Thyroid gland (tissue), 4 donors: ENCODE measurements at regions not wholly inside any gene's neighbourhood (a gene's known extent, or its start where the extent isn't known, plus 50 kb on each side); places are given as distances from the start of the nearest gene placed in this dataset.

Experiments
- DNase-seq, 2 donors: peaks; one replicate each; pipeline ENCODE4 v3.0.0-alpha.2; 2019
- H3K27ac ChIP-seq, 3 donors: fragments of 200-600 bp; sonication (generic); 1 replicate in 2 of 3; 2 replicates in 1 of 3; pipeline ENCODE4 v1.5.1; 2016 to 2019; ENCODE audit warnings: mild to moderate bottlenecking in 1 of 3, moderate library complexity in 1 of 3
- H3K27me3 ChIP-seq: fragments of 200-600 bp; sonication (generic); one replicate; pipeline ENCODE4 v1.5.1; 2019
- H3K36me3 ChIP-seq, 2 donors: fragments of 200-600 bp; sonication (generic); one replicate each; pipeline ENCODE4 v1.5.1; 2016 to 2019
- H3K4me1 ChIP-seq, 2 donors: fragments of 200-600 bp; sonication (generic); one replicate each; pipeline ENCODE4 v1.5.1; 2017 to 2019
- H3K4me3 ChIP-seq, 3 donors: fragments of 200-600 bp; sonication (generic); replicated peaks in 1 of 3; 1 replicate in 2 of 3; 2 replicates in 1 of 3; pipeline ENCODE4 v1.5.1; 2016; ENCODE audit warnings: mild to moderate bottlenecking in 1 of 3
- H3K9me3 ChIP-seq: fragments of 200-600 bp; sonication (generic); one replicate; pipeline ENCODE4 v1.5.1; 2017
- POLR2A ChIP-seq, 2 donors: fragments of 450-650 bp; IDR thresholded peaks; one replicate each; pipeline ENCODE4 v1.6.1; 2017; ENCODE audit warnings: antibody characterized with exemption in 2 of 2, mild to moderate bottlenecking in 2 of 2, moderate library complexity in 1 of 2
- WGBS, 2 donors: methylation state at CpG; one replicate each; pipeline ENCODE4 v1.1.5; 2017; 5-methylcytosine and 5-hydroxymethylcytosine counted together
- intact Hi-C: fragments of 100-400 bp; cut with DNase I; formaldehyde crosslinking; loops from one replicate; pipeline ENCODE4 v1.15.1; 2023
- TF ChIP-seq, protein P1 (sequence below), 6 experiments: fragments of 200-600 bp in 3 of 6; fragments of 450-650 bp in 3 of 6; sonication (generic) in 3 of 6; IDR thresholded peaks; one replicate each; pipeline ENCODE4 v1.5.1; 2016 to 2019; ENCODE audit warnings: antibody characterized with exemption in 6 of 6, mild to moderate bottlenecking in 2 of 6, inconsistent platforms in 1 of 6, moderate library complexity in 1 of 6

DNA sequence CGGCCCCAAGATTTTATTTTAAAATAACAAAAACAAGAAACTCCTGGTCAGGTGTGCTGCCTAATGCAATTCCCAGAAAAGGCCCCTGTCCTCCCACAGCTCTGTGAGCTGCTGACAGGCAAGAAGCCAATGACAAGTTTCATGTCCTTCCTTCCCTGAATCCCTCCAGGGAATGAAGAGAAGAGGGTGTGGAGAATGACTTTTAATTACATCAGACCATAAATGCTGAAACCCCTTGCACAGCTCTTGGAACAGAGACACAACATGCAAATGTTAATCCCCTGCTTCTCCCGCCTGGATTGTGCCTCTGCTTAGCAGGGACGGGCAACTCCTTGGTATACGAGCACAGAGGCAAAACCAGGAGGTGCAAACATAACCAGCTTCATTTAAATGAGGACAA lies 228.1 kb upstream of the CAMK1G start:
- TF ChIP-seq, protein P1, sequence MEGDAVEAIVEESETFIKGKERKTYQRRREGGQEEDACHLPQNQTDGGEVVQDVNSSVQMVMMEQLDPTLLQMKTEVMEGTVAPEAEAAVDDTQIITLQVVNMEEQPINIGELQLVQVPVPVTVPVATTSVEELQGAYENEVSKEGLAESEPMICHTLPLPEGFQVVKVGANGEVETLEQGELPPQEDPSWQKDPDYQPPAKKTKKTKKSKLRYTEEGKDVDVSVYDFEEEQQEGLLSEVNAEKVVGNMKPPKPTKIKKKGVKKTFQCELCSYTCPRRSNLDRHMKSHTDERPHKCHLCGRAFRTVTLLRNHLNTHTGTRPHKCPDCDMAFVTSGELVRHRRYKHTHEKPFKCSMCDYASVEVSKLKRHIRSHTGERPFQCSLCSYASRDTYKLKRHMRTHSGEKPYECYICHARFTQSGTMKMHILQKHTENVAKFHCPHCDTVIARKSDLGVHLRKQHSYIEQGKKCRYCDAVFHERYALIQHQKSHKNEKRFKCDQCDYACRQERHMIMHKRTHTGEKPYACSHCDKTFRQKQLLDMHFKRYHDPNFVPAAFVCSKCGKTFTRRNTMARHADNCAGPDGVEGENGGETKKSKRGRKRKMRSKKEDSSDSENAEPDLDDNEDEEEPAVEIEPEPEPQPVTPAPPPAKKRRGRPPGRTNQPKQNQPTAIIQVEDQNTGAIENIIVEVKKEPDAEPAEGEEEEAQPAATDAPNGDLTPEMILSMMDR (IDR thresholded peaks at IDR 0.05): no peak
- TF ChIP-seq POLR2A (IDR thresholded peaks at IDR 0.05): no peak
- peaks cover 6 to 8% of the 10 kb centered on the region in 2 donors for H3K4me1 ChIP-seq
- H3K9me3 ChIP-seq: no peaks in the 10 kb centered on the region
- DNase-seq: no peak
- no peaks in the 10 kb centered on the region for H3K27me3 ChIP-seq
- no peaks in the 10 kb centered on the region for H3K36me3 ChIP-seq
- intact Hi-C loops: loop anchor here (10.0 kb wide), 1 partner anchor 151 kb away; no protein-coding TSS in a partner anchor
- H3K27ac ChIP-seq: no peak overlapping the region
- no peak overlapping the region for H3K4me3 ChIP-seq
- WGBS, 2 donors: 65 to 75% methylated on average over 4 of the region's 4 CpGs

DNA sequence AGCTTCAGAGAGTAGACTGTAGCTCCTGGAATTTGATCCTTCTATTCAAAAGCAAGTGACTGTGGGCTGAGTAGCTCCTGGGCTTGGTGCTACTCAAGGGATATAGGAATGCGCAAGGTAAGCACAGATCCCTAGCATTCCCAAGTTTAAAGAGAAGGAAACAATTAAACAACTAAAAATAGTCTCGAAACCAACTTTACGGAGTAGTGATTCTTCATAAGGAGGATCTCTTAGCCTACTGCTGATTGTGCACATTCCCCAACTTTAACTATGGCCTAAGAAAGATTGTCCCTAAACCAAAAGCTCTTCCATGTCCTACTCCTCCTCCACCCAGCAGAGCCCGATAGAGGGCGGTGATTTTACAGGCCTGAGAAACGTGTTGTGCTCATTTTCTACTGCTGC lies 226.5 kb upstream of the CAMK1G start:
- Histone ChIP-seq H3K4me1 (peaks cover 6 to 8% of the 10 kb centered on the region in 2 donors), H3K36me3 (no peaks in the 10 kb centered on the region), H3K27ac (no peak overlapping the region), H3K9me3 (no peaks in the 10 kb centered on the region), H3K27me3 (no peaks in the 10 kb centered on the region), H3K4me3 (no peak overlapping the region)
- intact Hi-C loops: loop anchor here (10.0 kb wide), 1 partner anchor 152 kb away; no protein-coding TSS in a partner anchor
- no peak for DNase-seq
- TF ChIP-seq, protein P1 (IDR thresholded peaks at IDR 0.05): no peak
- WGBS, 2 donors: 67 to 75% methylated on average over 6 of the region's 6 CpGs

DNA sequence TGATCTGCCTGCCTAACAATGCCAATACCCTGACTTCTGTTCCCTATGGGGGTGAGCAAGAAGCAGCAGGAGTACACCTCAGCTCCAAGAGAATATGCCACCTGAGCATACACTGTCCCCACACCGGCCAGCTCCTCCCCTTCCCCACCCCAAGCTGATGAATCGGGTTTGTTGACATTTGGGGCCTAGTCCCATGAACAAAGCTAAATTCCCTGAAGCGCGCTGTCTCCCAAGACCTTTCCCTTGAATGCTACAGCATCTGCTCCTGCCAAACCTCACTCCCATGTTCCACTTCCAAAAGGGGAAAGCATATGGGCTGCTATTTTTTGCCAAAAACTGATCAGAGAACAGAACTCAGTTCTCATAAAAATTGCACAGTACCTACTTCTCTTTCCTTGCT lies 220.4 kb upstream of the CAMK1G start:
- TF ChIP-seq, protein P1 (IDR thresholded peaks at IDR 0.05): no peak
- TF ChIP-seq POLR2A (IDR thresholded peaks at IDR 0.05): no peak
- H3K4me3 ChIP-seq: no peak overlapping the region
- peak in 1 of 2 donors; percentile 2 for DNase-seq
- H3K36me3 ChIP-seq: no peaks in the 10 kb centered on the region
- no peak overlapping the region for H3K27ac ChIP-seq
- 66 to 68% methylated on average over 4 of the region's 4 CpGs for WGBS, 2 donors
- no peaks in the 10 kb centered on the region for H3K9me3 ChIP-seq
- intact Hi-C loops: no loop called here
- no peaks in the 10 kb centered on the region for H3K4me1 ChIP-seq
- no peaks in the 10 kb centered on the region for H3K27me3 ChIP-seq

DNA sequence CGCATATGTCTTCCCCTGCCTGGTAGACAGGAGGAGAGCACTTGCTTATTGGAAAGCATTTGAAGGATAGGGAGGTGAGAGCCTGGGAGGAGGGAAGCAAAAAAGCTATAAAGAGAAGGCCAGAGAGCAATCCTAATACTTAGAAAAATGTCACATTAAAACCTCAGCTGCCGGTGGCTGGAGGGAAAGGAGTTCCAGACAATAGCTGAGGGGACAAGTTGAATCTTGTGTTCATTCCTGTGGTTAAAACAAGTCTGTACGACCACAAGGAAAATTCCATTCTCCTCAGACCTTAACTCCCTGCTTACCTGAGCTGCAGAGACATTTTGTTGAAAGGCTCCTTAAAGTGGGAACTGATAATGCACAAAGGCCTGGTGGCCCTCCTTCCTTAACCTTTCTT lies 218.8 kb upstream of the CAMK1G start:
- no peaks in the 10 kb centered on the region for H3K4me1 ChIP-seq
- 76 to 78% methylated on average over 3 of the region's 3 CpGs for WGBS, 2 donors
- no peaks in the 10 kb centered on the region for H3K36me3 ChIP-seq
- no peaks in the 10 kb centered on the region for H3K27me3 ChIP-seq
- no peaks in the 10 kb centered on the region for H3K9me3 ChIP-seq
- H3K4me3 ChIP-seq: no peak overlapping the region
- TF ChIP-seq, protein P1 (IDR thresholded peaks at IDR 0.05): no peak
- TF ChIP-seq POLR2A (IDR thresholded peaks at IDR 0.05): no peak
- intact Hi-C loops: no loop called here
- no peak for DNase-seq
- no peak overlapping the region for H3K27ac ChIP-seq

DNA sequence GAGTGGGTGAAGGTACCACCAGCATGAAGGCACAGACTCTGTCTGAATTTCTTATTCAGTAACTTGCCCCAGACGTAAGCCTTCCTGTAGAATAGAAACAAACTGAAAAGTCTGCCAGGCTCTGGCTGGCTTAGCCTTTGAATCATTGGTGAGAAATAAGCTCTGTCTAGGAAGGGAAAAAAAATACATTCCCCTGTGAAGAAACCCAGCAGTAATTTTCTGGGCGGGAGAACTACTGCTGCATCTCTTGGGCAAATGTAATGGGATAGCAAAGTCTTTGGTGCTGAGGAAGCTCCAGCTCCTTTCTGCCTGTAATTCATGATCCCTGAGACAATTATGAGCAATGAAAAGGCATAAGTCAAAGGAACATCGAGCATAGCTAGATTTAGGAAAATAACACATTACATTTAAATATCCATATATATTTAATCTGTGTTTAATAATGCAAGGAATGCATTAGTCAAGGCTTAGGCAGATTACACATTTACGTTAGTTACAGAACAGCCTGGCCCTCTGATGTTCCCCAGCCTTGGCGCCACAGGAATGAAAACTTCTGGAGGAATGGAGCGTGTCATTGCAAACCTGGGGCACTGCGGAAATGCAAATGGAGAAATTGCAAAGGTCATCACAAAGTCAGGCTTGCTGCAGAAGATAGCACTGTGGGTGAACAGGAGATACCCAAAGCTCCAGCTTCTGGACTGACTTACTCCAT lies 216.3 kb upstream of the CAMK1G start:
- intact Hi-C loops: no loop called here
- WGBS, 2 donors: 88 to 92% methylated on average over 7 of the region's 7 CpGs

More for the DNA sequence above, 216.3 kb upstream of the CAMK1G start:
- H3K9me3 ChIP-seq: no peaks in the 10 kb centered on the region
- H3K27me3 ChIP-seq: no peaks in the 10 kb centered on the region
- H3K4me3 ChIP-seq: no peak overlapping the region
- no peaks in the 10 kb centered on the region for H3K4me1 ChIP-seq
- TF ChIP-seq POLR2A (IDR thresholded peaks at IDR 0.05): no peak
- TF ChIP-seq, protein P1 (IDR thresholded peaks at IDR 0.05): no peak
- H3K27ac ChIP-seq: no peak overlapping the region
- H3K36me3 ChIP-seq: no peaks in the 10 kb centered on the region
- DNase-seq: no peak
